Right lobe of liver (tissue), 6 donors: ENCODE measurements at regions not wholly inside any gene's neighbourhood (a gene's known extent, or its start where the extent isn't known, plus 50 kb on each side); places are given as distances from the start of the nearest gene placed in this dataset.
A peak's percentile ranks its signal among the peaks of the same experiment; 100 is the strongest.

Source experiments
- ATAC-seq, 4 donors: fragments of 200-7000 bp; cut with Tn5 transposase; one replicate each; pipeline ENCODE4 v1.9.1; 2020; ENCODE audit warnings: mild to moderate bottlenecking in 4 of 4, moderate library complexity in 4 of 4
- DNase-seq, 3 donors: peaks; one replicate each; pipeline ENCODE4 v3.0.0-alpha.2; 2020
- H3K27ac ChIP-seq, 3 donors: fragments of 200-600 bp; one replicate each; pipeline ENCODE4 v1.8.0; 2022
- H3K27me3 ChIP-seq, 2 donors: fragments of 200-600 bp; one replicate each; pipeline ENCODE4 v1.8.0; 2022
- H3K36me3 ChIP-seq, 4 donors: fragments of 200-600 bp; sonication (generic) in 1 of 4; one replicate each; pipeline versions ENCODE4 v1.5.1 to v1.8.0; 2017 to 2022; ENCODE audit warnings: control low read depth in 1 of 4
- H3K4me1 ChIP-seq, 4 donors: fragments of 200-600 bp; sonication (generic) in 1 of 4; one replicate each; pipeline versions ENCODE4 v1.5.1 to v1.8.0; 2017 to 2022; ENCODE audit warnings: control low read depth in 1 of 4
- H3K4me3 ChIP-seq, 3 donors: fragments of 200-600 bp; one replicate each; pipeline ENCODE4 v1.8.0; 2022
- H3K9me3 ChIP-seq, 4 donors: fragments of 200-600 bp; sonication (generic) in 1 of 4; one replicate each; pipeline versions ENCODE4 v1.5.1 to v1.8.0; 2017 to 2022; ENCODE audit warnings: control low read depth in 1 of 4
- CTCF ChIP-seq, 4 donors: fragments of 200-600 bp in 3 of 4; fragments of 450-650 bp in 1 of 4; IDR thresholded peaks; one replicate each; pipeline versions ENCODE4 v1.5.1 to v1.8.0; 2016 to 2022; ENCODE audit warnings: antibody characterized with exemption in 4 of 4, mild to moderate bottlenecking in 2 of 4
- POLR2A ChIP-seq: fragments of 450-650 bp; IDR thresholded peaks from one replicate; pipeline ENCODE4 v1.6.1; 2017; ENCODE audit warnings: antibody characterized with exemption, mild to moderate bottlenecking
- WGBS: methylation state at CpG from one replicate; pipeline ENCODE4 v1.1.6; 2018; ENCODE audit warnings: low coverage, low lambda C conversion rate; ENCODE audit not compliant: insufficient coverage; ENCODE audit errors: missing lambda C conversion rate; 5-methylcytosine and 5-hydroxymethylcytosine counted together
- intact Hi-C, 2 donors: fragments of 100-400 bp; cut with DNase I; formaldehyde crosslinking; loops; one replicate each; pipeline versions ENCODE4 v1.11.2 to v1.14.1; 2022
- donor health status: DM: no; HTN: yes; CAD: no.
- donor health status: DM: no; HTN: no; CAD: no.
- donor health status: DM: no; HTN: no; CAD: no.
- donor health status: DM: no; HTN: yes; CAD: no.
- donor health status: DM: no; HTN: yes; CAD: no.

GRCh38 chr5:162664846-162665245 is 597.3 kb downstream of the GABRG2 start:
- intact Hi-C loops, result no loop called here
- 62% methylated on average over 3 of the region's 3 CpGs for WGBS

GRCh38 chr5:162668926-162669325 is 601.4 kb downstream of the GABRG2 start:
- DNase-seq (no peak), ATAC-seq (no peak)
- Histone ChIP-seq H3K4me1 (no peaks in the 10 kb centered on the region), H3K27me3 (no peaks in the 10 kb centered on the region), H3K27ac (no peak overlapping the region), H3K36me3 (no peaks in the 10 kb centered on the region), H3K4me3 (no peak overlapping the region), H3K9me3 (no peaks in the 10 kb centered on the region)
- TF ChIP-seq CTCF (IDR thresholded peaks at IDR 0.05), result no peak
- TF ChIP-seq POLR2A, result no peak
- WGBS, result 52% methylated on average over 3 of the region's 3 CpGs
- intact Hi-C loops, result no loop called here

More at GRCh38 chr5:162664846-162665245, 597.3 kb downstream of the GABRG2 start:
- DNase-seq (no peak), ATAC-seq (no peak)
- Histone ChIP-seq H3K4me1 (no peaks in the 10 kb centered on the region), H3K27ac (no peak overlapping the region), H3K36me3 (no peaks in the 10 kb centered on the region), H3K27me3 (no peaks in the 10 kb centered on the region), H3K4me3 (no peak overlapping the region), H3K9me3 (no peaks in the 10 kb centered on the region)
- TF ChIP-seq CTCF (IDR thresholded peaks at IDR 0.05) (no peak), POLR2A (no peak)

GRCh38 chr5:162672061-162672460 is 604.5 kb downstream of the GABRG2 start:
- ATAC-seq (no peak), DNase-seq (no peak)
- Histone ChIP-seq H3K4me3 (no peak overlapping the region), H3K27ac (no peak overlapping the region), H3K27me3 (no peaks in the 10 kb centered on the region), H3K4me1 (no peaks in the 10 kb centered on the region), H3K9me3 (no peaks in the 10 kb centered on the region), H3K36me3 (no peaks in the 10 kb centered on the region)
- intact Hi-C loops, result no loop called here
- WGBS, result 73% methylated on average over 1 of the region's 1 CpG
- no peak for TF ChIP-seq POLR2A
- TF ChIP-seq CTCF (IDR thresholded peaks at IDR 0.05), result no peak

GRCh38 chr5:162683284-162683683 is 615.7 kb downstream of the GABRG2 start:
- H3K36me3 ChIP-seq, result no peaks in the 10 kb centered on the region
- no peaks in the 10 kb centered on the region for H3K4me1 ChIP-seq
- no peak for DNase-seq
- no peak for TF ChIP-seq POLR2A
- ATAC-seq, result peak in 1 of 4 donors; percentile 68
- no peak overlapping the region for H3K27ac ChIP-seq
- H3K27me3 ChIP-seq, result no peaks in the 10 kb centered on the region
- no peak overlapping the region for H3K4me3 ChIP-seq
- intact Hi-C loops, result no loop called here
- no peaks in the 10 kb centered on the region for H3K9me3 ChIP-seq
- WGBS, result 36% methylated on average over 2 of the region's 2 CpGs

- no peak for TF ChIP-seq POLR2A
- no peak for TF ChIP-seq CTCF (IDR thresholded peaks at IDR 0.05)
- no peak overlapping the region for H3K4me3 ChIP-seq
- no peaks in the 10 kb centered on the region for H3K9me3 ChIP-seq
- no peak overlapping the region for H3K27ac ChIP-seq
- DNase-seq (no peak), ATAC-seq (no peak)
- intact Hi-C loops, result no loop called here
- 47% methylated on average over 3 of the region's 3 CpGs for WGBS
- H3K4me1 ChIP-seq, result no peaks in the 10 kb centered on the region
- H3K27me3 ChIP-seq, result no peaks in the 10 kb centered on the region
- no peaks in the 10 kb centered on the region for H3K36me3 ChIP-seq
Observed at GRCh38 chr5:162684145-162684544, 616.6 kb downstream of the GABRG2 start.
